DND-41 (cell line): ENCODE measurements at regions not wholly inside any gene's neighbourhood (a gene's known extent, or its start where the extent isn't known, plus 50 kb on each side); places are given as distances from the start of the nearest gene placed in this dataset.

ENCODE experiments used
- ATAC-seq: fragments of 200-7000 bp; cut with Tn5 transposase; 3 replicates; pipeline ENCODE4 v1.9.1; 2021; ENCODE audit warnings: low read depth; ENCODE audit not compliant: insufficient read depth
- DNase-seq: peaks from one replicate; pipeline ENCODE4 v3.0.0-alpha.2; 2020
- H2AFZ ChIP-seq: 2 replicates; pipeline ENCODE4 v1.6.0; 2012; ENCODE audit warnings: low read depth, low read length
- H3K27ac ChIP-seq: 2 replicates; pipeline ENCODE4 v1.5.1; 2012; ENCODE audit warnings: low read length, inconsistent platforms
- H3K27me3 ChIP-seq: fragments of 200-600 bp; sonication (generic); 2 replicates; pipeline ENCODE4 v1.6.0; 2012; ENCODE audit warnings: low read length, mild to moderate bottlenecking, inconsistent platforms; ENCODE audit not compliant: insufficient read depth, poor library complexity
- H3K36me3 ChIP-seq: 2 replicates; pipeline ENCODE4 v1.5.1; 2012; ENCODE audit warnings: low read length, inconsistent platforms; ENCODE audit not compliant: insufficient read depth
- H3K4me1 ChIP-seq: 2 replicates; pipeline ENCODE4 v1.5.1; 2012; ENCODE audit warnings: mild to moderate bottlenecking, low read length; ENCODE audit not compliant: insufficient read depth
- H3K4me2 ChIP-seq: 2 replicates; pipeline ENCODE4 v1.6.0; 2012; ENCODE audit warnings: mild to moderate bottlenecking, moderate library complexity, low read length, inconsistent platforms; ENCODE audit not compliant: insufficient read depth
- H3K4me3 ChIP-seq, 2 experiments: fragments of 200-600 bp in 1 of 2; shearing (Covaris generic) in 1 of 2; 2 replicates each; pipeline ENCODE4 v1.5.1; 2012 to 2016; ENCODE audit warnings: inconsistent platforms in 2 of 2, low read length in 2 of 2, mild to moderate bottlenecking in 2 of 2, low read depth in 1 of 2, moderate library complexity in 1 of 2
- H3K79me2 ChIP-seq: 2 replicates; pipeline ENCODE4 v1.6.0; 2012; ENCODE audit warnings: low read length, inconsistent platforms; ENCODE audit not compliant: insufficient read depth
- H3K9ac ChIP-seq: 2 replicates; pipeline ENCODE4 v1.6.0; 2012; ENCODE audit warnings: low read depth, mild to moderate bottlenecking, inconsistent platforms, low read length, moderate library complexity
- H3K9me3 ChIP-seq: 2 replicates; pipeline ENCODE4 v1.5.1; 2012; ENCODE audit warnings: low read length, moderate library complexity, mild to moderate bottlenecking, inconsistent platforms; ENCODE audit not compliant: insufficient read depth, severe bottlenecking
- H4K20me1 ChIP-seq: 2 replicates; pipeline ENCODE4 v1.6.0; 2012; ENCODE audit warnings: low read length; ENCODE audit not compliant: insufficient read depth
- CTCF ChIP-seq: IDR thresholded peaks from 2 replicates; pipeline ENCODE4 v1.5.1; 2012; ENCODE audit warnings: borderline replicate concordance, low read length, moderate library complexity, mild to moderate bottlenecking; ENCODE audit not compliant: poor library complexity, severe bottlenecking; ENCODE audit errors: extremely low read depth
- EZH2 ChIP-seq: IDR thresholded peaks from 3 replicates; pipeline ENCODE4 v1.6.1; 2012; ENCODE audit warnings: borderline replicate concordance, low read depth, mild to moderate bottlenecking, moderate library complexity, low read length, inconsistent platforms; ENCODE audit not compliant: severe bottlenecking

DNA sequence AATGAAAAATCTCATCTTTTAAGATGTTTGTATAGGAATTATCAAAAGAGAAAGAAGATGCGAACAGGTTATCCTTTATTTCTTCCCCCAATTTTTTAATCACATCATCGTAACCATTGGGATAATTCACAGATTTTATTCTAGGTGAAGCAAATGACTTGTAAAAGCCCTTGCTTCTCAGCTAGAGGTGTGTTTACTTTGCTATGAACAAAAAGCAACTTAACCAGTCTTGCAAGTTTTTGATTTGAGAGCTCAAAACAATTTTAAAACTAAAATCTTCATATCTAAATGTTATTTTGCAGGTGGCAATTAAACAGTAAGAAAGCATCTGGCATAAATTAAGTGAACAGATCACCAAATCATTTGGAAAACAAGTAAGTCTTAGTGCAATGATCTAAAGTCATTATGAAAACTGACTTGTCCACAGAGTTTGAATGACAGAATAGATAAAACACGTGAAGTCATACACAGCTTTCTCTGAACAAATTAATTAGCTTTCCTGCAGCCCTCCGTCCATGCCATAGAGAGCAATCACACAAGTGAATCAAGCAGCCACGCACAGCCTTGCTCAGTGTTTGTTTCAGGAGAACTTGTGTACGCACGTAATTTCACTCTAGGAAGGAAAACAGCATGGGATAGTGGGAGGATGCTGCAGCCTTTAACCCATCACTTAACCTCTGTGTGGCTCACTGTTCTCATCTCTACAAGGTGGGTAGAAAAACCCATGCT lies 85.0 kb upstream of the ZNF800 start:
- Histone ChIP-seq H4K20me1 (no peaks in the 10 kb centered on the region), H3K79me2 (no peaks in the 10 kb centered on the region), H3K4me1 (no peaks in the 10 kb centered on the region), H3K27me3 (peaks cover 4% of the 10 kb centered on the region), H3K9ac (no peak overlapping the region), H3K9me3 (no peaks in the 10 kb centered on the region), H3K36me3 (no peaks in the 10 kb centered on the region), H2AFZ (no peak overlapping the region), H3K27ac (no peak overlapping the region), H3K4me2 (no peak overlapping the region), H3K4me3 (no peak overlapping the region)
- DNase-seq (no peak), ATAC-seq (no peak)
- TF ChIP-seq EZH2 (no peak), CTCF (no peak)

GRCh38 chr7:127476618-127477017 lies 84.1 kb upstream of the ZNF800 start:
- TF ChIP-seq EZH2 (no peak), CTCF (no peak)
- DNase-seq, result no peak

GRCh38 chr7:127474457-127474856 lies 81.9 kb upstream of the ZNF800 start:
- H3K9ac ChIP-seq, result no peak overlapping the region
- ATAC-seq, result no peak
- no peaks in the 10 kb centered on the region for H4K20me1 ChIP-seq
- H3K9me3 ChIP-seq, result no peaks in the 10 kb centered on the region
- H3K27me3 ChIP-seq, result no peaks in the 10 kb centered on the region
- no peaks in the 10 kb centered on the region for H3K79me2 ChIP-seq
- no peaks in the 10 kb centered on the region for H3K4me1 ChIP-seq
- no peak overlapping the region for H3K4me3 ChIP-seq
- H2AFZ ChIP-seq, result no peak overlapping the region
- TF ChIP-seq EZH2 (no peak), CTCF (no peak)
- H3K4me2 ChIP-seq, result no peak overlapping the region
- no peaks in the 10 kb centered on the region for H3K36me3 ChIP-seq
- no peak for DNase-seq
- no peak overlapping the region for H3K27ac ChIP-seq

More at GRCh38 chr7:127476618-127477017, 84.1 kb upstream of the ZNF800 start:
- Histone ChIP-seq H2AFZ (no peak overlapping the region), H3K4me1 (no peaks in the 10 kb centered on the region), H3K27me3 (peaks cover 4% of the 10 kb centered on the region), H3K9ac (no peak overlapping the region), H3K9me3 (no peaks in the 10 kb centered on the region), H3K36me3 (no peaks in the 10 kb centered on the region), H3K79me2 (no peaks in the 10 kb centered on the region), H4K20me1 (no peaks in the 10 kb centered on the region), H3K4me3 (no peak overlapping the region), H3K27ac (no peak overlapping the region), H3K4me2 (no peak overlapping the region)
- no peak for ATAC-seq
